Liver (tissue), 3 donors: ENCODE measurements at regions not wholly inside any gene's neighbourhood (a gene's known extent, or its start where the extent isn't known, plus 50 kb on each side); places are given as distances from the start of the nearest gene placed in this dataset.

ENCODE experiments used
- CTCF ChIP-seq: fragments of 150-350 bp; IDR thresholded peaks from 2 replicates; pipeline ENCODE4 v1.5.1; 2017; ENCODE audit warnings: improper control_type of control experiment, low read depth, low read length; ENCODE audit not compliant: missing input control
- REST ChIP-seq: IDR thresholded peaks from 2 replicates; pipeline ENCODE4 v1.6.1; 2016; ENCODE audit warnings: antibody characterized with exemption, mild to moderate bottlenecking
- RXRA ChIP-seq, 2 donors: IDR thresholded peaks; 2 replicates each; pipeline ENCODE4 v1.6.1; 2017 to 2018; ENCODE audit warnings: antibody characterized with exemption in 2 of 2, mild to moderate bottlenecking in 1 of 2
- TAF1 ChIP-seq: conservative IDR thresholded peaks from 2 replicates; pipeline ENCODE4 v1.6.1; 2016; ENCODE audit warnings: antibody characterized with exemption, mild to moderate bottlenecking
- YY1 ChIP-seq: IDR thresholded peaks from 2 replicates; pipeline ENCODE4 v1.6.1; 2016; ENCODE audit warnings: antibody characterized with exemption, mild to moderate bottlenecking
- ZBTB33 ChIP-seq: IDR thresholded peaks from 2 replicates; pipeline ENCODE4 v1.6.1; 2016; ENCODE audit warnings: antibody characterized with exemption
- donor health status: healthy.
- donor health status: healthy.

GRCh38 chr16:77496934-77497333 lies 62.1 kb upstream of the ADAMTS18 start:
- TF ChIP-seq RXRA (IDR thresholded peaks at IDR 0.05) (no peak), CTCF (no peak), ZBTB33 (no peak), REST (no peak), YY1 (no peak), TAF1 (no peak)
